ENCODE measurements at regions not wholly inside any gene's neighbourhood (a gene's known extent, or its start where the extent isn't known, plus 50 kb on each side); places are given as distances from the start of the nearest gene placed in this dataset.

- dilution Hi-C loops (cut with MboI; ENCODE audit: extremely low pct_ligation_motif_present, low sequenced_read_pairs): no loop called here
- H3K36me3 ChIP-seq (ENCODE audit: control insufficient read depth in 2 of 2, extremely low read depth in 1 of 2, insufficient read depth in 2 of 2, low read length in 2 of 2): no peaks in the 10 kb centered on the region
- FAIRE-seq: no peak
Measured at GRCh38 chr15:96146726-96147125, 183.8 kb upstream of the NR2F2 start.

GRCh38 chr15:96147267-96147666 lies 183.2 kb upstream of the NR2F2 start:
- Histone ChIP-seq H3K36me3 (ENCODE audit: control insufficient read depth in 2 of 2, extremely low read depth in 1 of 2, insufficient read depth in 2 of 2, low read length in 2 of 2) (no peaks in the 10 kb centered on the region), H3K9me1 (ENCODE audit: control insufficient read depth, extremely low read depth, insufficient read depth, low read length) (no peaks in the 10 kb centered on the region), H3K79me2 (ENCODE audit: control insufficient read depth, insufficient read depth, low read length) (no peaks in the 10 kb centered on the region), H3K4me3 (ENCODE audit: control insufficient read depth in 2 of 3, extremely low read depth in 1 of 3, insufficient read depth in 2 of 3, low read depth in 1 of 3, low read length in 3 of 3) (no peak overlapping the region), H2AFZ (ENCODE audit: control insufficient read depth, low read length) (no peak overlapping the region), H3K27ac (ENCODE audit: control insufficient read depth, insufficient read depth, low read length) (no peak overlapping the region), H3K4me2 (ENCODE audit: control insufficient read depth, extremely low read depth, insufficient read depth, low read depth, low read length) (no peak overlapping the region), H3K27me3 (ENCODE audit: control insufficient read depth, extremely low read depth, insufficient read depth, low read length) (no peaks in the 10 kb centered on the region), H3K9me3 (ENCODE audit: control insufficient read depth, low read depth, low read length) (no peaks in the 10 kb centered on the region), H3K9ac (ENCODE audit: control insufficient read depth, extremely low read depth, insufficient read depth, low read length) (no peak overlapping the region), H4K20me1 (ENCODE audit: control insufficient read depth, extremely low read depth, insufficient read depth, low read length) (no peaks in the 10 kb centered on the region), H3K4me1 (ENCODE audit: control insufficient read depth, extremely low read depth, insufficient read depth, low read length) (no peaks in the 10 kb centered on the region)
- TF ChIP-seq CTCF (optimal IDR thresholded peaks at IDR 0.05 in 1 of 3, IDR thresholded peaks at IDR 0.05 in 1 of 3, conservative IDR thresholded peaks at IDR 0.05 in 1 of 3; ENCODE audit: extremely low read depth in 1 of 3, insufficient read depth in 2 of 3, low read length in 3 of 3) (no peak), EZH2 (IDR thresholded peaks at IDR 0.05; ENCODE audit: low read length) (no peak)
- DNase-seq (ENCODE audit: low read depth, low spot score) (no peak), FAIRE-seq (no peak)
- dilution Hi-C loops (cut with MboI; ENCODE audit: extremely low pct_ligation_motif_present, low sequenced_read_pairs): no loop called here

More at GRCh38 chr15:96146726-96147125, 183.8 kb upstream of the NR2F2 start:
- no peak overlapping the region for H3K9ac ChIP-seq (ENCODE audit: control insufficient read depth, extremely low read depth, insufficient read depth, low read length)
- H3K4me2 ChIP-seq (ENCODE audit: control insufficient read depth, extremely low read depth, insufficient read depth, low read depth, low read length): no peak overlapping the region
- no peaks in the 10 kb centered on the region for H3K79me2 ChIP-seq (ENCODE audit: control insufficient read depth, insufficient read depth, low read length)
- H3K9me1 ChIP-seq (ENCODE audit: control insufficient read depth, extremely low read depth, insufficient read depth, low read length): no peaks in the 10 kb centered on the region
- H2AFZ ChIP-seq (ENCODE audit: control insufficient read depth, low read length): no peak overlapping the region
- H3K9me3 ChIP-seq (ENCODE audit: control insufficient read depth, low read depth, low read length): no peaks in the 10 kb centered on the region
- H3K27ac ChIP-seq (ENCODE audit: control insufficient read depth, insufficient read depth, low read length): no peak overlapping the region
- no peaks in the 10 kb centered on the region for H4K20me1 ChIP-seq (ENCODE audit: control insufficient read depth, extremely low read depth, insufficient read depth, low read length)
- H3K27me3 ChIP-seq (ENCODE audit: control insufficient read depth, extremely low read depth, insufficient read depth, low read length): no peaks in the 10 kb centered on the region
- TF ChIP-seq CTCF (optimal IDR thresholded peaks at IDR 0.05 in 1 of 3, IDR thresholded peaks at IDR 0.05 in 1 of 3, conservative IDR thresholded peaks at IDR 0.05 in 1 of 3; ENCODE audit: extremely low read depth in 1 of 3, insufficient read depth in 2 of 3, low read length in 3 of 3) (no peak), EZH2 (IDR thresholded peaks at IDR 0.05; ENCODE audit: low read length) (no peak)
- DNase-seq (ENCODE audit: low read depth, low spot score): no peak
- no peak overlapping the region for H3K4me3 ChIP-seq (ENCODE audit: control insufficient read depth in 2 of 3, extremely low read depth in 1 of 3, insufficient read depth in 2 of 3, low read depth in 1 of 3, low read length in 3 of 3)
- H3K4me1 ChIP-seq (ENCODE audit: control insufficient read depth, extremely low read depth, insufficient read depth, low read length): no peaks in the 10 kb centered on the region

All from keratinocyte (primary cell).